OCI-LY7 (cell line): ENCODE measurements at regions not wholly inside any gene's neighbourhood (a gene's known extent, or its start where the extent isn't known, plus 50 kb on each side); places are given as distances from the start of the nearest gene placed in this dataset.

Experiments
- BruUV-seq: library from RNA; stranded (reverse); fragments of 400-500 nt; replicated peaks from 2 replicates; lab custom pipeline; 2021; lab: Mats Ljungman, UMichigan
- CTCF ChIA-PET: fragments of 300-600 bp; sonication (Branson Sonifier 250); formaldehyde crosslinking; loops from one replicate; lab custom pipeline; 2022; ENCODE audit warnings: antibody characterized with exemption; ENCODE audit not compliant: unreplicated experiment; lab: Charles Lee
- POLR2A ChIA-PET: fragments of 300-600 bp; sonication (Branson Sonifier 250); formaldehyde crosslinking; loops from one replicate; lab custom pipeline; 2022; ENCODE audit warnings: antibody characterized with exemption; lab: Charles Lee
- DNase-seq: peaks from one replicate; pipeline ENCODE4 v3.0.0-alpha.2; 2015; ENCODE audit warnings: low spot score
- H2AFZ ChIP-seq: fragments of 200-600 bp; sonication (generic), shearing (Covaris generic); 2 replicates; pipeline ENCODE4 v1.6.1; 2014; ENCODE audit warnings: mild to moderate bottlenecking, antibody characterized with exemption, low read length, moderate library complexity
- H3K27ac ChIP-seq: fragments of 200-600 bp; sonication (generic); 2 replicates; pipeline ENCODE4 v1.5.1; 2014; ENCODE audit warnings: mixed run types, low read depth, mild to moderate bottlenecking, moderate library complexity, low read length, inconsistent platforms; ENCODE audit not compliant: poor library complexity, severe bottlenecking
- H3K36me3 ChIP-seq: fragments of 200-600 bp; sonication (generic); 2 replicates; pipeline ENCODE4 v1.6.1; 2014; ENCODE audit warnings: mild to moderate bottlenecking, antibody characterized with exemption, low read length, moderate library complexity, mixed read lengths; ENCODE audit not compliant: insufficient read depth
- H3K4me1 ChIP-seq: fragments of 200-600 bp; sonication (generic); 2 replicates; pipeline ENCODE4 v1.5.1; 2014; ENCODE audit warnings: mild to moderate bottlenecking, low read length; ENCODE audit not compliant: insufficient read depth, poor library complexity, severe bottlenecking
- H3K4me2 ChIP-seq: fragments of 200-600 bp; sonication (generic); 2 replicates; pipeline ENCODE4 v1.6.1; 2014; ENCODE audit warnings: mild to moderate bottlenecking, low read length
- H3K4me3 ChIP-seq: fragments of 200-600 bp; sonication (generic); 2 replicates; pipeline ENCODE4 v1.5.1; 2014; ENCODE audit warnings: mild to moderate bottlenecking, low read depth, low read length; ENCODE audit not compliant: poor library complexity, severe bottlenecking
- H3K79me2 ChIP-seq: fragments of 200-600 bp; sonication (generic); 2 replicates; pipeline ENCODE4 v1.6.1; 2016; ENCODE audit warnings: low read depth, mild to moderate bottlenecking, low read length, moderate library complexity, mixed read lengths; ENCODE audit not compliant: insufficient read depth
- H3K9me2 ChIP-seq: fragments of 200-600 bp; sonication (generic); 2 replicates; pipeline ENCODE4 v1.6.1; 2016; ENCODE audit warnings: mild to moderate bottlenecking, low read length, mixed read lengths; ENCODE audit not compliant: insufficient read depth
- H3K9me3 ChIP-seq: fragments of 200-600 bp; sonication (generic); 2 replicates; pipeline ENCODE4 v1.6.1; 2014; ENCODE audit warnings: mild to moderate bottlenecking, mixed run types, low read length, mixed read lengths
- H4K20me1 ChIP-seq: fragments of 200-600 bp; sonication (generic); 2 replicates; pipeline ENCODE4 v1.6.1; 2014; ENCODE audit warnings: mild to moderate bottlenecking, antibody characterized with exemption, low read length, moderate library complexity, mixed read lengths; ENCODE audit not compliant: insufficient read depth
- EZH2phosphoT487 ChIP-seq: fragments of 200-600 bp; sonication (generic); IDR thresholded peaks from 2 replicates; pipeline ENCODE4 v1.6.1; 2018; ENCODE audit warnings: low read depth, borderline replicate concordance, mild to moderate bottlenecking, mixed run types, antibody characterized with exemption, low read length, moderate library complexity, mixed read lengths
- intact Hi-C: fragments of 100-400 bp; cut with micrococcal nuclease; formaldehyde crosslinking; loops from one replicate; pipeline ENCODE4 v1.10.0; 2022; ENCODE audit not compliant: unreplicated experiment
- TF ChIP-seq, protein P1 (sequence below): fragments of 200-600 bp; sonication (generic); conservative IDR thresholded peaks from 2 replicates; pipeline ENCODE4 v1.5.1; 2014; ENCODE audit warnings: mild to moderate bottlenecking, antibody characterized with exemption, low read length, moderate library complexity, mixed read lengths

DNA sequence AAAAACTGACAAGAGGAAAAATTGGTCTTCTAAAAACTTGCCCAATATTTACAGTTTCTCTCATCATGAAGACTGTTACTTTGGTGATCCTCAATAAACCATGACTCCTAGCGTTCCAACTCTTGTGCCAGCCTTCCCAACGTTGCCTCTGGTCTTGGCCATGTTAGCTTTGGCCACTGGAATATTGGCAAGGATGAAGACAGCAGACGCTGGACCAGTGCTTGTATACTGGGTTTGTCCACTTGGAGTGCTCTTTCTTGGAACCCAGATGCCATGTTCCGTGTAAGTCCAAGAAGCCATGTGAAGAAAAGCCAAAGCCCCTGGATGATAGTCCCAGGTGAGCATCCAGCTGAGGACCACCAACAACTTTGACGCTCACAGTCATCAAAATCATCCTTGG is 379.6 kb downstream of the NUAK1 start:
- intact Hi-C loops = no loop called here
- ChIA-PET CTCF (no interaction called here), POLR2A (interaction anchor here (0.7 kb wide), 1 partner anchor 1102 kb away, joined by 6 read pairs; no protein-coding TSS in a partner anchor)
- Histone ChIP-seq H3K27ac (no peak overlapping the region), H3K4me2 (no peak overlapping the region), H3K36me3 (no peaks in the 10 kb centered on the region), H3K9me2 (no peaks in the 10 kb centered on the region), H3K79me2 (no peaks in the 10 kb centered on the region), H3K9me3 (no peaks in the 10 kb centered on the region), H2AFZ (no peak overlapping the region), H3K4me1 (no peaks in the 10 kb centered on the region), H4K20me1 (no peaks in the 10 kb centered on the region), H3K4me3 (no peak overlapping the region)
- DNase-seq = no peak
- TF ChIP-seq EZH2phosphoT487 = no peak
- TF ChIP-seq, protein P1, sequence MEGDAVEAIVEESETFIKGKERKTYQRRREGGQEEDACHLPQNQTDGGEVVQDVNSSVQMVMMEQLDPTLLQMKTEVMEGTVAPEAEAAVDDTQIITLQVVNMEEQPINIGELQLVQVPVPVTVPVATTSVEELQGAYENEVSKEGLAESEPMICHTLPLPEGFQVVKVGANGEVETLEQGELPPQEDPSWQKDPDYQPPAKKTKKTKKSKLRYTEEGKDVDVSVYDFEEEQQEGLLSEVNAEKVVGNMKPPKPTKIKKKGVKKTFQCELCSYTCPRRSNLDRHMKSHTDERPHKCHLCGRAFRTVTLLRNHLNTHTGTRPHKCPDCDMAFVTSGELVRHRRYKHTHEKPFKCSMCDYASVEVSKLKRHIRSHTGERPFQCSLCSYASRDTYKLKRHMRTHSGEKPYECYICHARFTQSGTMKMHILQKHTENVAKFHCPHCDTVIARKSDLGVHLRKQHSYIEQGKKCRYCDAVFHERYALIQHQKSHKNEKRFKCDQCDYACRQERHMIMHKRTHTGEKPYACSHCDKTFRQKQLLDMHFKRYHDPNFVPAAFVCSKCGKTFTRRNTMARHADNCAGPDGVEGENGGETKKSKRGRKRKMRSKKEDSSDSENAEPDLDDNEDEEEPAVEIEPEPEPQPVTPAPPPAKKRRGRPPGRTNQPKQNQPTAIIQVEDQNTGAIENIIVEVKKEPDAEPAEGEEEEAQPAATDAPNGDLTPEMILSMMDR = no peak
- BruUV-seq = no TSS peak

DNA sequence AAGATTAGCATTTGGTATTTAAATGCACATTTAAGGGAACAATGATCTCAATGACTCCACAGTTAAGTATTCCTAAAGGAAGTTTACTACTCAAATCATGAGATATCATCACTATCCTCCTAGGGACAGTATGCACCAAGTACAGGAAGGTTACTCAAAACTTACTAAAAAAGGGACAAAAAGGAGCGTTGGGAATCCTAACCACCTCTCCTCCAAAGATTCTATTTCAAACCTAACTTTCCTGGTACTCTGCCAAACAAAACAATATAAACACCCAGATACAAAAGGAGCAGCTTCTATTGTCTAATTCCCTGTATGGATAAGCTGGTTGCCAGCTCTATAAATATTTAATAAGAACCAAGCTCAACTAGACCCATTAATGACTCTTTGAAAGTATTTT is 377.7 kb downstream of the NUAK1 start:
- H3K4me2 ChIP-seq = no peak overlapping the region
- no peaks in the 10 kb centered on the region for H3K9me3 ChIP-seq
- no peaks in the 10 kb centered on the region for H4K20me1 ChIP-seq
- H3K9me2 ChIP-seq = no peaks in the 10 kb centered on the region
- intact Hi-C loops = no loop called here
- H3K4me3 ChIP-seq = no peak overlapping the region
- H3K27ac ChIP-seq = no peak overlapping the region
- H3K4me1 ChIP-seq = no peaks in the 10 kb centered on the region
- ChIA-PET POLR2A (interaction anchor here (0.6 kb wide), 1 partner anchor 20 kb away, joined by 3 read pairs; no protein-coding TSS in a partner anchor), CTCF (no interaction called here)
- TF ChIP-seq EZH2phosphoT487 = no peak
- TF ChIP-seq, protein P1 = no peak
- no peaks in the 10 kb centered on the region for H3K36me3 ChIP-seq
- H2AFZ ChIP-seq = no peak overlapping the region
- BruUV-seq = no TSS peak
- no peak for DNase-seq
- no peaks in the 10 kb centered on the region for H3K79me2 ChIP-seq

DNA sequence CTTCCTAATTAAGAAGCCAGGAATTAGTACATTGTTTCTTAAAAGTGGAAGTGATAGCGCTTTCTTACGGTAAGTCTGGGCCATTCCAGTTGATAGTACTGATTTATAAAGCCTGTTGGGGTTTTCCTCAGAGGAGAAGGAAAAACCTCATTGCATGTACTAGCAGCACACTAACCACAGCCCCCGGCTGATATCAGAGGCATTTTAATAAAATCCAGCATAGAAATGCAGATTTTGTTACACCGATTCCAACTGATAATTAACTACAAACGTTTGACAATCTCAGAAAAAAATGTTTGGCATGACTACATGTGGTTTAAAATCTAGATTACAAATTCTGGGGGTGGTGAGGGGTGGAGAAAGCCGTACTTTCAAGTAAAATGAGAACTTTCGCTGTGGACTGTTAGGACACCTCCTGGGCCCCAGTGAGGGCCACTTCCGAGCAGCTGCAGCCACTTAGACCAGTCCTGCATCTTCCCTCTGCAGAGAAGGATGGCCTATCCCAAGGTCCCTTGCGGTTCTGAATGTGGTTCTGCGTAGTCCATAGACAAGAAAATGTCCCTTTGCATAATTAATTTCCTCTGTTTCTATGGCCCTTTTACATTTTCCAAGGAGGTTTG is 374.4 kb downstream of the NUAK1 start:
- TF ChIP-seq, protein P1 = no peak
- no peak for TF ChIP-seq EZH2phosphoT487
- Histone ChIP-seq H3K9me2 (no peaks in the 10 kb centered on the region), H3K4me1 (no peaks in the 10 kb centered on the region), H3K9me3 (no peaks in the 10 kb centered on the region), H3K79me2 (no peaks in the 10 kb centered on the region), H3K36me3 (no peaks in the 10 kb centered on the region), H2AFZ (no peak overlapping the region), H3K27ac (no peak overlapping the region), H4K20me1 (no peaks in the 10 kb centered on the region), H3K4me3 (no peak overlapping the region), H3K4me2 (no peak overlapping the region)
- intact Hi-C loops = no loop called here
- POLR2A ChIA-PET = interaction anchor here (1.0 to 1.2 kb wide), 3 partner anchors 8 to 10 kb away, joined by 3 to 6 read pairs (median 3); no protein-coding TSS in a partner anchor
- CTCF ChIA-PET = no interaction called here
- no peak for DNase-seq
- BruUV-seq = no TSS peak
